GM12891 (cell line): ENCODE measurements at regions not wholly inside any gene's neighbourhood (a gene's known extent, or its start where the extent isn't known, plus 50 kb on each side); places are given as distances from the start of the nearest gene placed in this dataset.

Experiments
- POLR2A ChIP-seq: IDR thresholded peaks from 2 replicates; pipeline ENCODE4 v1.6.1; 2011; ENCODE audit warnings: low read depth, low read length, control low read depth
- POLR2AphosphoS5 ChIP-seq: IDR thresholded peaks from 2 replicates; pipeline ENCODE4 v1.6.1; 2011; ENCODE audit warnings: low read depth, low read length, control low read depth
- POU2F2 ChIP-seq: IDR thresholded peaks from 2 replicates; pipeline ENCODE4 v1.6.1; 2011; ENCODE audit warnings: low read depth, mild to moderate bottlenecking, control low read depth, low read length, moderate library complexity
- SPI1 ChIP-seq: IDR thresholded peaks from 2 replicates; pipeline ENCODE4 v1.6.1; 2011; ENCODE audit warnings: low read depth, low read length, control low read depth
- TAF1 ChIP-seq: IDR thresholded peaks from 2 replicates; pipeline ENCODE4 v1.6.1; 2011; ENCODE audit warnings: low read depth, low read length, control low read depth

GRCh38 chr10:43978936-43979335 is 330.3 kb upstream of the ZNF32 start:
- no peak for TF ChIP-seq POLR2AphosphoS5
- no peak for TF ChIP-seq POLR2A
- no peak for TF ChIP-seq POU2F2
- TF ChIP-seq TAF1 = no peak
- no peak for TF ChIP-seq SPI1
